HG03045 (cell line): ENCODE measurements at regions not wholly inside any gene's neighbourhood (a gene's known extent, or its start where the extent isn't known, plus 50 kb on each side); places are given as distances from the start of the nearest gene placed in this dataset.

Source experiments
- ATAC-seq: cut with Tn5 transposase; IDR thresholded peaks from one replicate; pipeline ENCODE4 v1.9.1; 2021; ENCODE audit warnings: mild to moderate bottlenecking, moderate library complexity; ENCODE audit not compliant: unreplicated experiment

DNA sequence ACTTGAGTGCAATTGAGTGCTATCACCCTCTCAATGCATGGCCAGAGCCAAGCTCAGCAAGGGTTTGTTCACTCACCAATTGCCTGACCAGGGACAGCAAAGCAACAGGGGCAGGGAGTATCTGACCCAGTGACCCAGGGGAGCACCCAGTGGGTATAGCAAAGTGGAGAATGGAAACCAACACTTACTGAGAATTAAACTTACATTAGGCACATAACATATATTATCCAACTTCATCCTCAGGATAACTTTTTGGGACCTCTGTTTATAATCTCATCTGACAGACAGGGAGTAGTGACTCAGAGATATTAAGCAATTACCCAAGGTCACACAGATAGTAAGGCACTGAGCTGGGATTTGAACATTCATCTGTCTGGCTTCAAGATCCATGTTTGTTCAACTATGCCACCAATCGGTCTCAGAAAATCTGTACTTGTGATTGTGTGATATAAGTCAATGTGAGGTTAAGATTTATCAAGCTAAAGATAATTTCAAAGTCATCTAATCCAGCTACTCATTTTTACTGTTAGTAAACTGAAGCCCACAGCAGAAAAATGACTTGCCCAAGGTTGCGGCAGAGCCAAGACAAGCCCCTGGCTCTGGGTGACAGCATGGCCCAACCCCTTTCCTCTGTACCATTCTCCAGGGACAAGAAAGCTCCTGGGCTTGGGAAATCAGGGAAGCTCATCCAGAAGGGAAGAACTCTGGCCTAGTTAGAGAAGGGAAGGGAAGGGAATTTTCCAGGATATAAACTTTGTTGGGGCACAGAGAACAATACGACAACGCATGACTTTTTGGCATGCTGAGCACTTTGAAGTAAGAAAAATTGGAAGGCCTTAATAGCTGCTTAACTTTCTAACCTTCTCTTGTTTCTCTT is 138.0 kb upstream of the SMAD3 start:
- ATAC-seq = no peak

DNA sequence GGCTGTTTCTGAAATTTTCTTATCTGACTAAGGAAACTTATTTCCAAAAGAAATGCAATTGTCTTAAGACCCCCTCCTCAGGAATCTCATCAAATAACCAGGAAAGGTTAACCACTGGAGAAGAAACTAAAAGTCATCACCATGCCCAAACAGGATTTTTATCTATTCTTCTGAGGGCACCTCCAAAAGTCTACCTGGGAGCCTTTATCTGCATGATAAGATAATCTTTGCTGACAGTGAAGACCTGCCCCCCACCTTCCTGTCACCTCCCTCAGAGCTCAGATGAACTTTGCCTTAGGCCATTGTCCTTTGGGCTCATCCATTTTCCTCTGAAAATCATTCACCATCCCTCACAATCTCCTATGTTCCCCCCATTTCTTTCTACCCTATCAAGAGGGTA is 137.3 kb upstream of the SMAD3 start:
- no peak for ATAC-seq

DNA sequence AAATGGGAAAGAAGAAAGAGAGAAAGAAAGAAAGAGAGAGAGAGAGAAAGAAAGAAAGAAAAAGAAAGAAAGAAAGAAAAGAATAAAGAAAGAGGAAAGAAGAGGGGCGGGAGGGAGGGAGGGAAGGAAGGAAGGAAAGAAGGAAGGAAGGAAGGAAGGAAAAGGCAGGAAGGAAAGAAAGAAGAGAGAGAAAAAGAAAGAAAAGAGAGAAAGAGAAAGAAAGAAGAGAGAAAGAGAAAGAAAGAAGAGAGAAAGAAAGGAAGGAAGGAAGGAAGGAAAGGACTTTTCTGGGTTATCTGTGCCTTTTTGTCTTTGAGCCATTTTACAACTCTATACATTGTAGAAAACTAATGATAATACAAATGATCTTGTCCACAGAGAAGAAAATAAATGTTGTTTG is 136.6 kb upstream of the SMAD3 start:
- ATAC-seq = no peak

DNA sequence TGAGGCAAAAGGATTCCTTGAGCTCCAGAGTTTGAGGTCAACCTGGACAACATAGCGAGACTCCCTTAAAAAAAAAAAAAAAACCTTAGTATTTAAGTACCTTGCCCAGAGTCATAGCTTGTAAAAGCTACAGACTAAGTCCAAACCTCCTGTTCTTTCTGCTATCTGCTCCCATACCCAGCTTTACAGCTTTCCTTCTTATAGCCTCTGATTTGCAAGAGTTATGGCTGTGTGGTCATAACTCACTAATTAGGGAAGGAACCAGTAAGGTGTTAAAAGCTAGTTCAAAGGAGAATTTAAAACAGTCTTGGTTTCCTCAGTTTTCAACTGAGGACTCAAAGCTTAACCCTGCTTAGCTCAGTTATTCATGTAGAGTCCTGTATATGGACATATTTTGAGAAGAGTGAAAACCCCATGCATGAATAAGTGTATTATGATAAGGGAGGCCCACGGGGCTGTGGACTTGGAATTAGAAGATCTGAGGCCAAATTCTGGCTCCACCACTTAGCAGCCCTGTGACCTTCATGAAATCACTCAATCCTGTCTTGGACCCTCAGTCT is 135.5 kb upstream of the SMAD3 start:
- no peak for ATAC-seq

DNA sequence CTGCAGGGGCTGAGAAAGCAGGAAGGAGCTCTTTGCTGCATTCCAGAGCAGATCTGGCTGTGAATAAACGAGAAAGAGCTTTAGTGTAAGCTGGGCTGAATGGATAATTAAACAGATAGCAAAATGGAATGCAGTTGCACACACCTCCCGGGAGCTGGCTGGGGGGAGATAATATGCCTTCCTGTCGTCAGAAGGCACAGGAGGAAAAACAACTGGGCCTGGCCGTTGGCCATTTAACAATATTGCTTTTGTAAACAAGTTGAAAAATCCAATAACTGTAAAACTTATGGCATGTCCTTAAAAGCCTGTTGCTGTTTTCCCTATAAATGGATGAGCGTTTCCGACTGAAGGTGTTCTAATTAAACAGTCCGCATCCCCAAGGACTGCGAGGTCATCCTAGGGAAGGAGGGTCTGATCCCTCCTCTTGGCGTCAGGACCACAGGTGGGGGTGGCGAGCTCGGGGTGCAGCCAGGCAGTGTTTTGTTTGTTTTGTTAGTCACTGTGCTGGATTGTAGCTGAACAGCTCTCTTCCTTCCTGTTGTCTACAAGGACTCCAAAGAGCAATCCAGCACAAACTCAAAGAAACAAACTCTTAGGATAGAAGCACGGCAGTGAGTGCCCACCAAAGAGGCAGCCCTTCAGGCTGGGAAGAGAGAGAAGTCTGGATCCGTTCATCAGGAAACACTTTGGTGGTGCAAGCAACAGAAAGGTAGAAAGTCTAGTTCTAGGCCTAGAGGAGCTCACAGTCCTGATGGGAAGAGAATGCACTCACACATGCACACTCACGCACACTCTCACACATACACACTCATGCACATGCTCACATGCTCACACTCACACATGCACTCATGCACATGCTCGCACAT is 133.4 kb upstream of the SMAD3 start:
- ATAC-seq = no peak

DNA sequence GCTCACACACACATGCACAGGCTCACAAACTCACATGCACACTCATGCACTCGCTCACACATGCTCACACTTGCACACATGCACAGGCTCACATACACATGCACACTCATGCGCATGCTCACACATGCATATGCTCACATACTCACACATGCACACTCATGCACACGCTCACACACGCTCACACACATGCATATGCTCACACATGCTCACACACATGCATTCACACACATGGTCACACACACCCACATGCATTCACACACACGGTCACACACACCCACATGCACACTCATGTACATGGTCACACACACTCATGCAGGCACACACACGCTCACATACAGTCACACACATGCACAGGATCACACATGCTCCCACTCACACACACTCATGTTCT is 132.8 kb upstream of the SMAD3 start:
- ATAC-seq = no peak

DNA sequence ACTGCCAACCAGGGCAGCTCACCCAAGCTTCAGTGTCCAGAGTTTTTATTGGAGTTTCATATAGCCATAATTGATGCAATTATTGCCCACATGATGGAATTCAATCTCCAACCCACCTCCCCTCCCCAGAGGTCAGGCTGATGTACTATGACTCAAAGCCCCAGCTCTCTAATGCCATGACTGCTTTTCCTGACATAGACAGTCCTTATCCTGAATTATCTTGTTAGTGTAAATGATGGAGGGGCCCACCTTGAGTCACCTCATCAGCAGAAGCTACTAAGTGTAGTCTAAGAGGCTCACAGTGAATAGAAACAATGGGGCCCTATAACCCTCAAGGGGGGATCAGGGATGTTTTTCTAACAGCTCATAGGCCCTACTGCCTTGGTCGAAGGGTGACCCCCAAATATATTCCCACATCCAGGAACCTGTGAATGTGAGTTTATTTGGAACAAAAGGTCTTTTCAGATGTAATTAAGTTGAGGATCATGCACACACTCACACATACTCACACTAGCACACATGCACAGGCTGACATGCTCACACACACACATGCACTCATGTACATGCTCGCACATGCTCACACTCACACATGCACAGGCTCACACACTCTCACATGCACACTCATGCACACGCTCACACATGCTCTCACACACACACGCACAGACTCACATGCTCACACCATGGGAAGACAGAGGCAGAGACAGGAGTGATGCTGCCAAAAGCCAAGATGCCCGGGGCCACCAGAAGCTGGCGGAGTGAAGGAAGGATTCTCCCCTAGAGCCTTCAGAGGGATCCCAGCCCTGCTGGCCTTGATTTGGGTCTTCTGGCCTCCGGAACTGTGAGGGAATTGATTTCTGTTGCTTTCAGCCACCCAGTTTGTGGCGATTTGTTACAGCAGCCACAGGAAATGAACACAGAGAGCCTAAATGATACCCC is 131.2 kb upstream of the SMAD3 start:
- ATAC-seq = no peak

DNA sequence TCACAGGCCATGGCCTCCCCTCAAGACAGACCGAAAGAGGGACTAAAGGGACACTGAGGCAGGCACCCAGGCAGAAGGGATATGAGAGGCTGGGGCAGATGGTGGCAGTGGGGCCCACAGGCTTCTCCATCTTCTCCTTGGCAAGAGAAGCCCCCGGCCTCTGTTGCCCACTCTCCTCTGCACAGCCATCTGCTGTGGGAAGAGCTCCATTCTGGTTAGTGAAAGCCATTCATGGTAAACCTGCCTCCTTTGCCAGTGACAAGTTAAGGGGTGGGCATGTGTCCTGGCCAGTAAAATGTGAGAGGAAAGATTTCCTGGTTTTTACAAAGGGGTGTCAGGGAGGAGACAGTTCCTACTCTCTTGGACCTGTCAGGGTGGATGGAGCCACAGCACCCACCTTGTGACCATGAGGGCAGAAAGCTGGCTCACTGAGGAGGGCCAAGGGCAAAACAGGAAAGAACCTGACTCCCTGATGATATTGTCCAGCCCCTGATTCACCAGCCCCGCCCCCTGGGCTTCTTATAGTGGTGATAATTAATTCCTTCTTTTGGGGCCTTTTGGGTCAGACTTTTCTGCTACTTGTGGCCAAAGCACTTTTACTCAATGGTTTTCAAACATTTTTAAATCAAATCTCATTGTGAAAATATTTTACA is 130.4 kb upstream of the SMAD3 start:
- ATAC-seq = no peak

DNA sequence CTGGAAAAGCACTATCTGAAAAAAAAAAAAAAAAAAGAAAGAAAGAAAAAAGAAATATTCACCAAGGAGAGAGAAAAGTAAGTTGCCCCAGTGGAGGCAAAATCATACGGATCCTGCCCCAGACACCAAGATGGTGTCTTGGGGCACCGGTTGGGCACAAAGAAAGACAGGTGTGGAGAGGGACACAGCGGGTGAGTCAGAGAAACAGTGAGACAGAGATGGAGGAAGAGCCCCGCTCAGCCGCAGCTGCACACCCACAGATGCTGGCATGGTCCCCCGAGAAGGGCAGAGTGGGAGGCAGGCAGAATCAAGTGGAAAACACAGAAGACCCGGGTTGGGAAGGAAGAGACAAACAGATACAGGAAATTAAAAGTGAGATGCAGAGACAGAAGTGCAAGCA is 129.7 kb upstream of the SMAD3 start:
- ATAC-seq = no peak

DNA sequence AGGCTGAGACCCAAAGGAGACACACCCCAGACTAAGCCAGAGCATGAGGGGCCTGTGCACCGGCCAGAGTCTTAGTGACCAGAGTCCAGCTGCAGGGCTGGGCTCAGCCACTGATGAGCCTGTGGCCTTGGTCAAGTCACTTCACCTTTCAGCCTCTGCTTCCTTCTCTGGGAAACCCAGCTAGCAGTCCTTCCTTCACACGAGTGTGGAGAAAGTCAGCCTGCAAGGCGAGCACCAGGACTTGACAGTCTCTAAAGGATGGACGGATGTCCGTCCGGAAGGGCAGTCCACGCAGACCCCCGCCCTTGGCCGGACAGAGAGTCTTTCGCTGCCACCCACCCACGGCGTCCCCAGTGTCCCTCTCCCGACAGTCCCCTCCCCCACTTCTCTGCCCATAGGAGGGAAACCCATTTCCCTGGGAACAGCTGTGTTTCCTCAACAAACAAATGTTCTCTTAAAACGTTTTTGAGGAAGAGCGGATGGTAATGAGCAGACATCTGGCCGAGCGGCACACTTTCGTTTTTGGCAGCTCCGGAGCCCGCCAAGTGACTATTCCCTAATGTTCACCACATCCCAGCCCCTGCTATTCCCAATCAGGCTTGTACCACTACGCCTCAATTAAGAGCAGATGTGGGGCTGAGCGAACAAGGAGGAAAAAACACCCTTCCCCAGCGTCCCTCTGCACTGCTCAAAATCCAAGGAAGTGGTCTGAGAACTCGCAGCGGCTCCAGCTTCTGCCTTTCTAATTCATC is 129.1 kb upstream of the SMAD3 start:
- ATAC-seq = no peak

DNA sequence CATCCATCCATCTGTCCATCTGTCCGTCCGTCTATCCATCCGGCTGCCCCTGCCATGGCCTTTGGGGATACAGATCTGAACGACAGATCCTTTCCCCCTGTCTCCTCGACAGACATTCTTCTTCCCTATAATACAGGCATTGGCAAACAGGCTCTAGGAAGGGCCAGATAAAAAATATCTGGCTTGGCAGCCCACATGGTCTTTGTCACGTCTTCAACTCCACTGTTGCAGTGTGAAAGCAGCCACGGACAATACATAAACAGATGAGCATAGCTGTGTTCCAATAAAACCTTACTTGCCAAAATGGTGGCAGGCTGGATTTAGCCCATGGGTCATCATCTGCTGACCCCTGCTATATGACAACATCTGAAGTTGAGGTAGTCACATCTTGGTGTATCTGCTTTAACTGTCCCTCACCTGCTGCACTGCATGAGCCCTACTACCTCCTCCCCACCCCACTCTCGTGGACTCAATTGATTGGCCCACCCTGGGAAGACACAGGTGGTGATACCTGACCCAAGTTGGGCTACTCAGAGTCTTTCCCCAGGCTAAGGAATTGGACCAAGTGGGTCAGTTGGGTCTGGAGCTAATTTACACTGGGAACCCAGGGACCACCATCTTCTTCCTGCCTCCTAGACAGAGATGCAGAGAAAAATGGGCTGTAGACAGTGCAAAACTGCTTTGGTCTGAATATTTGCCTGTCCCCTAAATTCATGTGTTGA is 128.4 kb upstream of the SMAD3 start:
- ATAC-seq = no peak

DNA sequence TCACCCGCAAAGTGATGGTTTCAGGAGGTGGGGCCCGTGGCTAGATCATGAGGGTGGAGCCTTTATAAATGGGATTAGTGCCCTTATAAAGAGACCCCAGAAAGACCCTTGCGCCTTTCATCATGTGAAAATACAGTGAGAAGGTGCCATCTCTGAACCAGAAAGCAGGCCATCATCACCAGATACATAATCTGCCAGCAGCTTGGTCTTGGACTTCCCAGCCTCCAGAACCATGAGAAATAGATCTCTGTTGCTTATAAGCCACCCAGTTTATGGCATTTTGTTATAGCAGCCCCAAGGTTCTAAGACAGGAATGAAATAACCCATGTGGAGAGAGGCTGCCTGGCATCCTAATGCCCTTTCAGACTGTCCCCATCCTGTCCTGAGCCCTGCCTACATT is 127.8 kb upstream of the SMAD3 start:
- ATAC-seq = no peak

DNA sequence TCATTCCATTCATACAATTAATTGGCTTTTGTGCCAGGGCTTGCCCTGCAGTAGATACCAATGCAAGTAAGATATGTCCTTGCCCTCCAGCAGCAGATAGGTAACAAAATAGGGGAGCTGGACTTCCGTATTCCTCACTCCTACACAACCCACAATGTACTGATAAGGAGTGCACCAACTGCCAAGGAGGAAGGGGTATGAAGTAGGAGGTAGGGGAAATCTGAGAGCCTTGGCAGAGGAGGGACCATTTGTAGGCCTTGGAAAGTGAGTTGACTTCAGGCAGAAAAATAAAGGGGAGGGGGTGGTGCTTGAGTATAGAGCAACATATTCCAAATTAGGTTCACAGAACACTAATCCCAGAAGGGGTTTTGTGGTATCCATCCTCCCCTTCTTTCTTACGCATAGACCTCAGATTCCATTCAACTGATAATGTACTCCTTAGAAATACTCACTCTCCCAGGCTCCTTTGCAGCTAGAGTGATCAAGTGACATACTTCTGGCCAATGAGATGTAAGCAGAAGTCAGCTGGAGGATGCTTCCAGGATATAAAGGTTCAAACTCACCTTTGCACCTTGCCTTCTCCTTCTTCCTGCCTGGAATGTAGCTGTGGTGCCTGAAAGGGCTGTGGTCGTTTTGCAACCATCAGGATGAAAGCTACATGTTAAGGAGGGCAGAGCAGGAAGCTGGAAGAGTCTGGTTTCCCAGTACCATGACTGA is 127.1 kb upstream of the SMAD3 start:
- ATAC-seq = no peak

DNA sequence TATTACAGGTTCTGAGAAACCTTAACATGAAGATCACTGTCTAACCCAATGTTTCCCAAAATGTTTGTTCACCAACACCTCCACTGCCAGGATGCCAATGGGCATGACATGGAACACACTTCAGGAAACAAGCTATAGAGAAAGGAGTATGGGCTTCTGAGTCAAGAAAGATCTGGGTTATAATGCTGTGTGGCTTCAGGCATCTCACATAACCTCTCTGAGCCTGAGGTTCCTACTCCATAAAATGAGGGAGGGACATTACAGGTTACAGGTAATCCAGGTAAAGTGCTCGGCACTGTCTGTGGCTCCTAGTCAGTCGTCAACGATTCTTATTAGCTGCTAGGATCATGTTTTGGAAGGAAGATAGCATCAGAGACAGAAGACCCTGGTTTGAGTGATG is 126.4 kb upstream of the SMAD3 start:
- no peak for ATAC-seq

DNA sequence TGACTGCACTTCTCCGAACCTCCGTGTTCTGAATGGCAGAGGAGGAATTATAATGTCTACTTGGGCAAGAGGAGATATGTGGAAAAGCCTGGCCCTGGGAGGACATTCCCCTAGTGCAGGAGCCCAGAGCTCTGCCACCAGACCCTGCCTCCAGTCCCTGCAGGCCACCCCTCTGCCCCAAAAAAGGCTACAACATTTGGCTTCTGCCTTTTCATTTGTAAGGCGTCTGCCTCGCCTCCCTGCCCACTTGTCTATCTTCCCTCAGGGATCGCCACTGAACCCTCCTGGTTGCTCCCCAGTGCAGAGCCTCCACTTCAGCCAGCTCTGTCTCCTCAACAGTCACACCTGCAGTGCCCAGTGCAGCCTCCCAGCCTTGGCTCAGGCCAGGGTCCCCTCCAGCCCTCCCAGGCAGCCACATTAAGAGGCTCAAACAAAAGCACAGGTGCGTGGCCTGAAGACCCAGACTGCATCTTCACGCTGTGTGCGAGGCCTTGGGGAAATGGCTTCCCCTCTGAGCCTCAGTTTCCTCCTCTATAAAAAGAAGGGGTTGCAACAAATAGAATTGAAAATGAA is 125.9 kb upstream of the SMAD3 start:
- ATAC-seq = no peak

DNA sequence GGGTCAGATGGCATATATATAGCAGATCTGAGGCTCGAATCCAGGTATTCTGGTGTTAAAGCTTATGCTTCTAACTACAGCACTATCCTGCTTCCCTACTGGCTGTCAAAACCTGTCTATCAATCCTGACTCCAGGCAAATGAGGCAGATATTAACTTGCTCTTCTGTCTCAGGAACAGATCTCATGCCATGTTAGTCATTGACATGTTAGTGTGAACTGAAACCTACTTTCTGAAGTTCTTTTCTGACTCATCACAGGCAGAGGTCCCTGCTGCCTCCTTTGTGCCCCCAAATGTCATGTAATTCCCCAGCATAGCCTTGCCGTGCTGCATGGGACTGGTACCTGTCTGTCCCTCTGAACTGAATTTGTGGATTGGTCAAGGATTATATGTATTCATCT is 125.0 kb upstream of the SMAD3 start:
- ATAC-seq = no peak

DNA sequence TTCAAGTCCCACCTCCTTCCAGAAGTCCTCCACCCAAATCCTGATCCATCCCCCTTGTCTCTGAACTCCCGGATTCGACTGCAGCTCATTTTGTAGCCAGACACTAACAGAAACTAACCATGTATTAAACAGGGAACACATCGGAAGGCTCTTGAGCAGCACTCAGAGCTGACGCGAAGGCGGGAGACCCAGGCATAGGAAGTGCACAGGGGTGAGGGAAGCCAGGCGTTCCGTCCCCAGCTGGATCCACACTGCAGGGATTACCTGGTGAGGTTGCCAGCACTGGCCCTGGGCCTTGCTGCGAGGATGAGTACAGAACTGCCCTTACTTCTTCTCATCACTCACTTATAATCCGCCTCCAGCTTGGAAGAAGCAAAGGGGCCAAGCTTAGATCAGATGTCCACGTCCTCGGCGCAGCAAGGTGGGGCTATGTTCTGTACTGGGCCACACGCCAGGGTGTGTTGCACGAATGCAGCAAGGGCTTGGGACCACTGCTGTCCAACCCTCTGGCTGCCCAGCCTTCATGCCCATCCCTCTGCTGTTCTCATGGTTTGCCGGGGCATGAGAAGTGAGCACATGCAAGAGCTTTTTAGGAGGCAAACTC is 124.2 kb upstream of the SMAD3 start:
- ATAC-seq = no peak
